Suprapubic skin (tissue), 4 donors: ENCODE measurements at regions not wholly inside any gene's neighbourhood (a gene's known extent, or its start where the extent isn't known, plus 50 kb on each side); places are given as distances from the start of the nearest gene placed in this dataset.

Experiments used
- POLR2A ChIP-seq, 2 donors: fragments of 450-650 bp; IDR thresholded peaks; one replicate each; pipeline ENCODE4 v1.6.1; 2017; ENCODE audit warnings: antibody characterized with exemption in 2 of 2, mild to moderate bottlenecking in 2 of 2, moderate library complexity in 2 of 2
- POLR2AphosphoS5 ChIP-seq, 3 donors: sonication (generic); formaldehyde crosslinking; IDR thresholded peaks; one replicate each; pipeline ENCODE4 v1.6.1; 2017; ENCODE audit warnings: antibody characterized with exemption in 3 of 3

- no peak for TF ChIP-seq POLR2A (IDR thresholded peaks at IDR 0.05)
- no peak for TF ChIP-seq POLR2AphosphoS5 (IDR thresholded peaks at IDR 0.05)
Observed at GRCh38 chr7:79740076-79740475, 286.6 kb upstream of the MAGI2 start.
